ENCODE measurements at regions not wholly inside any gene's neighbourhood (a gene's known extent, or its start where the extent isn't known, plus 50 kb on each side); places are given as distances from the start of the nearest gene placed in this dataset.

- TF ChIP-seq EZH2 (IDR thresholded peaks at IDR 0.05; ENCODE audit: insufficient read depth, poor library complexity, severe bottlenecking): no peak
- TF ChIP-seq EZH2phosphoT487 (IDR thresholded peaks at IDR 0.05; ENCODE audit: insufficient read depth, low read depth): no peak
Measured at GRCh38 chr5:53166183-53166495, 56.6 kb upstream of the MOCS2 start.

Data from GM23248 (cell line).